Vagina (tissue), 2 donors: ENCODE measurements at regions not wholly inside any gene's neighbourhood (a gene's known extent, or its start where the extent isn't known, plus 50 kb on each side); places are given as distances from the start of the nearest gene placed in this dataset.
A peak's percentile ranks its signal among the peaks of the same experiment; 100 is the strongest.

Experiments used
- DNase-seq, 2 donors: peaks; one replicate each; pipeline ENCODE4 v3.0.0-alpha.2; 2017; ENCODE audit errors: extremely low spot score in 2 of 2
- H3K27ac ChIP-seq: fragments of 200-600 bp; sonication (generic); one replicate; pipeline ENCODE4 v1.5.1; 2019
- H3K27me3 ChIP-seq: fragments of 200-600 bp; sonication (generic); one replicate; pipeline ENCODE4 v1.5.1; 2019
- H3K36me3 ChIP-seq, 2 donors: fragments of 200-600 bp; sonication (generic); one replicate each; pipeline ENCODE4 v1.5.1; 2017 to 2019
- H3K4me1 ChIP-seq: fragments of 200-600 bp; sonication (generic); one replicate; pipeline ENCODE4 v1.5.1; 2019
- H3K4me3 ChIP-seq, 2 donors: fragments of 200-600 bp; sonication (generic); 1 replicate in 1 of 2; 2 replicates in 1 of 2; pipeline ENCODE4 v1.5.1; 2016 to 2019
- H3K9me3 ChIP-seq: fragments of 200-600 bp; sonication (generic); one replicate; pipeline ENCODE4 v1.5.1; 2019
- CTCF ChIP-seq, 3 experiments: fragments of 450-650 bp in 2 of 3; fragments of 200-600 bp in 1 of 3; sonication (generic) in 1 of 3; IDR thresholded peaks; one replicate each; pipeline ENCODE4 v1.5.1; 2017 to 2019; ENCODE audit warnings: antibody characterized with exemption in 3 of 3, mild to moderate bottlenecking in 2 of 3, moderate library complexity in 2 of 3
- POLR2A ChIP-seq, 2 donors: fragments of 450-650 bp; IDR thresholded peaks; one replicate each; pipeline ENCODE4 v1.6.1; 2017; ENCODE audit warnings: antibody characterized with exemption in 2 of 2, mild to moderate bottlenecking in 2 of 2, moderate library complexity in 2 of 2
- POLR2AphosphoS5 ChIP-seq, 2 donors: sonication (generic); formaldehyde crosslinking; IDR thresholded peaks; one replicate each; pipeline ENCODE4 v1.9.0; 2017; ENCODE audit warnings: antibody characterized with exemption in 2 of 2, mild to moderate bottlenecking in 2 of 2, low read depth in 1 of 2; ENCODE audit not compliant: insufficient read depth in 1 of 2
- intact Hi-C: fragments of 100-400 bp; cut with DNase I; formaldehyde crosslinking; loops from one replicate; pipeline ENCODE4 v1.15.1; 2023

GRCh38 chr15:94547711-94548110 is 316.4 kb downstream of the MCTP2 start:
- intact Hi-C loops = no loop called here
- Histone ChIP-seq H3K27me3 (no peaks in the 10 kb centered on the region), H3K4me3 (no peak overlapping the region), H3K36me3 (no peaks in the 10 kb centered on the region), H3K4me1 (no peaks in the 10 kb centered on the region), H3K27ac (no peak overlapping the region), H3K9me3 (no peaks in the 10 kb centered on the region)
- no peak for TF ChIP-seq CTCF (IDR thresholded peaks at IDR 0.05)
- no peak for TF ChIP-seq POLR2AphosphoS5 (IDR thresholded peaks at IDR 0.05; ENCODE audit: insufficient read depth in 1 of 2, low read depth in 1 of 2)
- DNase-seq = no peak

DNA sequence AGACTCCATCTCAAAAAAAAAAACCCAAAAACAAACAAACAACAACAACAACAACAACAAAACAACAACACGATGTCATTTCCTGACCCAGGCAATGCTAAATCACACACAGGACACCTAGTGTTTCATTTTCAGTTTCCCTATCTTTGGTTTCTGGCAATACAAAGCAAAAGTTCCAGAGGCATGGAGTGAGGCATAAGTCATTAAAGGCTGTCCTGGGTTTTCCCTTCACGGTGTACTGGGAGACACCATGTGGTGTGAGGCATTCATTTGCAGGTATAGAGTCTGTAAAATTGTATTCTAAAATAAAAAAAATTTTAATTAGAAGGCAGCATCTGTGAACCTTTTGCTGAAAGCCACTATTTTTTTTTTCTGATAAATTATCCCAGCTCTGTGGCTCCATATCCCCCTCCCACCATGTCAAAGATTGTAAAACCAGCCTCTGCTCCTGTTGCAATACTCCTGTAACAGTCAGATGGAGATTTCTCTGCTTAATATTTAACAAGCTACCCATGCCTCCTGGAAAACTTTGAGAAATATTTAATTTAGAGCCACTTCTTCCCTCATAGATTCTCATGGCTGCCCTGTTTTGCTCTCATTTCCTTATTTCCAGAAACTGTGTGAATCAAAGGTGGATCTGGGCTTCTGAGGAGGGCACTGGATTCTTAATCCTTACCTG is 324.6 kb downstream of the MCTP2 start:
- TF ChIP-seq CTCF (IDR thresholded peaks at IDR 0.05) (no peak), POLR2AphosphoS5 (IDR thresholded peaks at IDR 0.05; ENCODE audit: insufficient read depth in 1 of 2, low read depth in 1 of 2) (no peak), POLR2A (IDR thresholded peaks at IDR 0.05) (no peak)
- Histone ChIP-seq H3K27me3 (no peaks in the 10 kb centered on the region), H3K4me1 (no peaks in the 10 kb centered on the region), H3K9me3 (no peaks in the 10 kb centered on the region), H3K36me3 (no peaks in the 10 kb centered on the region), H3K4me3 (no peak overlapping the region), H3K27ac (no peak overlapping the region)
- intact Hi-C loops = no loop called here
- no peak for DNase-seq

GRCh38 chr15:94561036-94561689 is 329.8 kb downstream of the MCTP2 start:
- Histone ChIP-seq H3K4me3 (no peak overlapping the region), H3K9me3 (no peaks in the 10 kb centered on the region), H3K4me1 (no peaks in the 10 kb centered on the region), H3K27ac (no peak overlapping the region), H3K36me3 (no peaks in the 10 kb centered on the region), H3K27me3 (no peaks in the 10 kb centered on the region)
- intact Hi-C loops = no loop called here
- no peak for DNase-seq
- TF ChIP-seq POLR2AphosphoS5 (IDR thresholded peaks at IDR 0.05; ENCODE audit: insufficient read depth in 1 of 2, low read depth in 1 of 2) (no peak), CTCF (IDR thresholded peaks at IDR 0.05) (no peak), POLR2A (IDR thresholded peaks at IDR 0.05) (no peak)

- no peaks in the 10 kb centered on the region for H3K9me3 ChIP-seq
- DNase-seq = no peak
- H3K27ac ChIP-seq = no peak overlapping the region
- no peaks in the 10 kb centered on the region for H3K4me1 ChIP-seq
- no peaks in the 10 kb centered on the region for H3K27me3 ChIP-seq
- no peak overlapping the region for H3K4me3 ChIP-seq
- intact Hi-C loops = no loop called here
- TF ChIP-seq POLR2AphosphoS5 (IDR thresholded peaks at IDR 0.05; ENCODE audit: insufficient read depth in 1 of 2, low read depth in 1 of 2) (no peak), POLR2A (IDR thresholded peaks at IDR 0.05) (no peak), CTCF (IDR thresholded peaks at IDR 0.05) (no peak)
- no peaks in the 10 kb centered on the region for H3K36me3 ChIP-seq
These were observed 332.1 kb downstream of the MCTP2 start for GRCh38 chr15:94563456-94563855.

DNA sequence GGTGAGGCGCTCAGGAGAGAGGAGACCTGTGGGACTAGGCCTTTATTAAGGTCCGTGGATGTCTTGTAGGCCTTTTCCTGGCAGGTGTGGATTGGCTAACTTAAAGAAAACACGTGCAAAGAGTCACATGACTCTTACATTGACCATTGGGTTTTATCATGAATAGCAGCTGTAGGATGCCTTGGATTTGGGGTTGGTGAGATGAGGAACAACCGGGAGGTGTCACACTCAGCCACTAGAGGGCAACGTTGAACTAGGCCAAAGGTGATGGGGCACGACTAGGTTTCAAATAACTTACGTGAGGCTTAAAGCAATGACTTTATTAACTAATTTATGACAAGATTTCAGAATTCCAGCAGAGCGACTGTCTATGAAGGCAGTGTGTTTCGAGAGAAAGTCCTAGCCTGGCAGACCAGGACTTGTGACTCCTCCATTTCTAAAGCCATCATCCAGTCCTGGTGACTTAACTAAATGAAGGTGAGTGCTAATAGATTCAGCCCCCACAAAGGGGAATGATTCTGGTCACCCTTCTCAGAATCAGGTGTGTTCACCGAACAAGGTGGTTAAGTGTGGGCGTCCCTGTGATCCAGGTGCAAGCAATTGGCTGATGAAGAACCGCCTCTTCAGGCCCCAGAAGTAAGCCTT is 345.6 kb downstream of the MCTP2 start:
- TF ChIP-seq CTCF (IDR thresholded peaks at IDR 0.05) (peak in 1 of 3 experiments; percentile 23), POLR2AphosphoS5 (IDR thresholded peaks at IDR 0.05; ENCODE audit: insufficient read depth in 1 of 2, low read depth in 1 of 2) (no peak), POLR2A (IDR thresholded peaks at IDR 0.05) (no peak)
- no peaks in the 10 kb centered on the region for H3K36me3 ChIP-seq
- DNase-seq = no peak
- intact Hi-C loops = no loop called here
- no peak overlapping the region for H3K4me3 ChIP-seq
- H3K27ac ChIP-seq = no peak overlapping the region
- no peaks in the 10 kb centered on the region for H3K4me1 ChIP-seq
- H3K9me3 ChIP-seq = no peaks in the 10 kb centered on the region
- H3K27me3 ChIP-seq = no peaks in the 10 kb centered on the region
